ENCODE measurements at regions not wholly inside any gene's neighbourhood (a gene's known extent, or its start where the extent isn't known, plus 50 kb on each side); places are given as distances from the start of the nearest gene placed in this dataset.
"Not testable (repeated sequence)": the region's sequence is repeated elsewhere in the genome, so short reads cannot be mapped to it uniquely, and the experiment has no call there.

- H3K79me2 ChIP-seq (ENCODE audit: insufficient read depth, low read length) = no peaks in the 10 kb centered on the region
- POLR2A ChIA-PET = no interaction called here
- no peaks in the 10 kb centered on the region for H3K36me3 ChIP-seq (ENCODE audit: control insufficient read depth in 1 of 2, insufficient read depth in 2 of 2, low read length in 2 of 2)
- no peaks in the 10 kb centered on the region for H3K4me1 ChIP-seq (ENCODE audit: control insufficient read depth in 1 of 2, insufficient read depth in 2 of 2, low read length in 2 of 2)
- no peak overlapping the region for H2AFZ ChIP-seq (ENCODE audit: low read depth, low read length, poor library complexity, severe bottlenecking)
- BruUV-seq (replicated peaks) = no TSS peak
- H3K4me2 ChIP-seq (ENCODE audit: low read length) = no peak overlapping the region
- H4K20me1 ChIP-seq (ENCODE audit: insufficient read depth) = no peaks in the 10 kb centered on the region
- H3K4me3 ChIP-seq (replicated peaks in 1 of 2; ENCODE audit: low read depth in 1 of 2, low read length in 2 of 2) = no peak overlapping the region
- DNase-seq (ENCODE audit: low read depth, low spot score) (no peak), ATAC-seq (no peak)
- intact Hi-C loops (cut with micrococcal nuclease) = no loop called here
- TF ChIP-seq POLR2AphosphoS5 (IDR thresholded peaks at IDR 0.05; ENCODE audit: low read depth, low read length) (no peak), CTCF (IDR thresholded peaks at IDR 0.05 in 2 of 3, conservative IDR thresholded peaks at IDR 0.05 in 1 of 3; ENCODE audit: borderline replicate concordance in 1 of 3, insufficient read depth in 1 of 3, low read depth in 2 of 3, low read length in 2 of 3) (no peak), CEBPB (IDR thresholded peaks at IDR 0.05; ENCODE audit: low read depth) (no peak), EGR1 (IDR thresholded peaks at IDR 0.05; ENCODE audit: low read depth) (no peak), ZNF274 (IDR thresholded peaks at IDR 0.05; ENCODE audit: low read depth, low read length) (no peak), REST (IDR thresholded peaks at IDR 0.05; ENCODE audit: low read depth) (no peak), TCF7L2 (IDR thresholded peaks at IDR 0.05; ENCODE audit: borderline replicate concordance, extremely low read depth, insufficient read depth, insufficient read length) (no peak)
- no peak overlapping the region for H3K9ac ChIP-seq (ENCODE audit: low read length)
- CTCF ChIA-PET = no interaction called here
- H3K9me2 ChIP-seq (ENCODE audit: insufficient read depth) = no peaks in the 10 kb centered on the region
- H3K27me3 ChIP-seq (ENCODE audit: insufficient read depth, low read length) = no peaks in the 10 kb centered on the region
- no peaks in the 10 kb centered on the region for H3K9me3 ChIP-seq (ENCODE audit: control insufficient read depth in 1 of 2, insufficient read depth in 1 of 2, low read depth in 1 of 2, low read length in 2 of 2)
- no peak overlapping the region for H3K27ac ChIP-seq (ENCODE audit: low read depth, low read length)
- RAD21 ChIA-PET (ENCODE audit: low non-redundant PET in 1 of 2, low total read pairs in 2 of 2, uncharacterized antibody in 2 of 2, unreplicated experiment in 2 of 2) = no interaction called here
Measured at GRCh38 chr5:42252306-42252705, 170.9 kb upstream of the GHR start.

GRCh38 chr5:42259914-42260313 is 163.3 kb upstream of the GHR start:
- H3K4me1 ChIP-seq (ENCODE audit: control insufficient read depth in 1 of 2, insufficient read depth in 2 of 2, low read length in 2 of 2); H3K4me2 ChIP-seq (ENCODE audit: low read length); intact Hi-C loops (cut with micrococcal nuclease); H3K79me2 ChIP-seq (ENCODE audit: insufficient read depth, low read length); H3K27ac ChIP-seq (ENCODE audit: low read depth, low read length); RAD21 ChIA-PET (ENCODE audit: low non-redundant PET in 1 of 2, low total read pairs in 2 of 2, uncharacterized antibody in 2 of 2, unreplicated experiment in 2 of 2); H3K9me2 ChIP-seq (ENCODE audit: insufficient read depth); ATAC-seq; H3K36me3 ChIP-seq (ENCODE audit: control insufficient read depth in 1 of 2, insufficient read depth in 2 of 2, low read length in 2 of 2); H3K9me3 ChIP-seq (ENCODE audit: control insufficient read depth in 1 of 2, insufficient read depth in 1 of 2, low read depth in 1 of 2, low read length in 2 of 2); POLR2A ChIA-PET; BruUV-seq (replicated peaks); H4K20me1 ChIP-seq (ENCODE audit: insufficient read depth); H3K9ac ChIP-seq (ENCODE audit: low read length); CTCF ChIA-PET; H3K4me3 ChIP-seq (replicated peaks in 1 of 2; ENCODE audit: low read depth in 1 of 2, low read length in 2 of 2); DNase-seq (ENCODE audit: low read depth, low spot score); H2AFZ ChIP-seq (ENCODE audit: low read depth, low read length, poor library complexity, severe bottlenecking); H3K27me3 ChIP-seq (ENCODE audit: insufficient read depth, low read length): not testable (repeated sequence)
